NB4 (cell line): ENCODE measurements at regions not wholly inside any gene's neighbourhood (a gene's known extent, or its start where the extent isn't known, plus 50 kb on each side); places are given as distances from the start of the nearest gene placed in this dataset.
"Not testable (repeated sequence)": the region's sequence is repeated elsewhere in the genome, so short reads cannot be mapped to it uniquely, and the experiment has no call there.

Experiments used
- DNase-seq: peaks from one replicate; pipeline ENCODE4 v3.0.0; 2010; ENCODE audit warnings: low read depth
- H3K4me3 ChIP-seq: one replicate; pipeline ENCODE4 v1.5.1; 2011; ENCODE audit warnings: mild to moderate bottlenecking, low read depth, low read length, moderate library complexity
- MYC ChIP-seq: IDR thresholded peaks from 2 replicates; pipeline ENCODE4 v1.6.1; 2011; ENCODE audit warnings: low read depth, low read length
- POLR2A ChIP-seq: IDR thresholded peaks from 2 replicates; pipeline ENCODE4 v1.6.1; 2011; ENCODE audit warnings: mild to moderate bottlenecking; ENCODE audit not compliant: insufficient read length; ENCODE audit errors: extremely low read depth
- TF ChIP-seq, protein P1 (sequence below): IDR thresholded peaks from 2 replicates; pipeline ENCODE4 v1.6.1; 2011; ENCODE audit warnings: low read depth, low read length
- TF ChIP-seq, protein P2 (sequence below): IDR thresholded peaks from one replicate; pipeline ENCODE4 v1.5.1; 2012; ENCODE audit warnings: low read depth, low read length

DNA sequence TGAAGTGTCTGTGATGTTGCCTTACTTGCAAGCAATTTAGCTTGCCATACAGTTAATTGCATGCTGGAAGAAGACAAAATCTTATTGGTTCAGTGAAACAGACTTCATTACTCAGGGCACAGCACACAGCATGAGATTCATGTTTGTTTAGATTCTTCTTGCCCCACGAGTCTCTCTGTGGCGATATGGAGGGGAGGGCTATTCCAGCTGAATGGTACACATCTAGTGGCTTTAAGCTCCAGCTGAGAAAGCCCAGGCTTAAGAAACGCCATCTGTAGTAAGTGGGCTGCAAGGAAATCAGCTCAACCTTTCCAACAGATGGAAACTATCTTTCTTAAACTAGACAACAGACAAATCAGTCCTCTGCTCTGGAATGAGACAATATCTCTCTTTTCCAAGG, 1022.0 kb downstream of the NCAM2 start:
- no peak for TF ChIP-seq POLR2A
- TF ChIP-seq, protein P1, sequence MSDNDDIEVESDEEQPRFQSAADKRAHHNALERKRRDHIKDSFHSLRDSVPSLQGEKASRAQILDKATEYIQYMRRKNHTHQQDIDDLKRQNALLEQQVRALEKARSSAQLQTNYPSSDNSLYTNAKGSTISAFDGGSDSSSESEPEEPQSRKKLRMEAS = no peak
- TF ChIP-seq, protein P2, sequence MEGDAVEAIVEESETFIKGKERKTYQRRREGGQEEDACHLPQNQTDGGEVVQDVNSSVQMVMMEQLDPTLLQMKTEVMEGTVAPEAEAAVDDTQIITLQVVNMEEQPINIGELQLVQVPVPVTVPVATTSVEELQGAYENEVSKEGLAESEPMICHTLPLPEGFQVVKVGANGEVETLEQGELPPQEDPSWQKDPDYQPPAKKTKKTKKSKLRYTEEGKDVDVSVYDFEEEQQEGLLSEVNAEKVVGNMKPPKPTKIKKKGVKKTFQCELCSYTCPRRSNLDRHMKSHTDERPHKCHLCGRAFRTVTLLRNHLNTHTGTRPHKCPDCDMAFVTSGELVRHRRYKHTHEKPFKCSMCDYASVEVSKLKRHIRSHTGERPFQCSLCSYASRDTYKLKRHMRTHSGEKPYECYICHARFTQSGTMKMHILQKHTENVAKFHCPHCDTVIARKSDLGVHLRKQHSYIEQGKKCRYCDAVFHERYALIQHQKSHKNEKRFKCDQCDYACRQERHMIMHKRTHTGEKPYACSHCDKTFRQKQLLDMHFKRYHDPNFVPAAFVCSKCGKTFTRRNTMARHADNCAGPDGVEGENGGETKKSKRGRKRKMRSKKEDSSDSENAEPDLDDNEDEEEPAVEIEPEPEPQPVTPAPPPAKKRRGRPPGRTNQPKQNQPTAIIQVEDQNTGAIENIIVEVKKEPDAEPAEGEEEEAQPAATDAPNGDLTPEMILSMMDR = no peak
- no peak for TF ChIP-seq MYC
- H3K4me3 ChIP-seq = no peak overlapping the region
- no peak for DNase-seq

DNA sequence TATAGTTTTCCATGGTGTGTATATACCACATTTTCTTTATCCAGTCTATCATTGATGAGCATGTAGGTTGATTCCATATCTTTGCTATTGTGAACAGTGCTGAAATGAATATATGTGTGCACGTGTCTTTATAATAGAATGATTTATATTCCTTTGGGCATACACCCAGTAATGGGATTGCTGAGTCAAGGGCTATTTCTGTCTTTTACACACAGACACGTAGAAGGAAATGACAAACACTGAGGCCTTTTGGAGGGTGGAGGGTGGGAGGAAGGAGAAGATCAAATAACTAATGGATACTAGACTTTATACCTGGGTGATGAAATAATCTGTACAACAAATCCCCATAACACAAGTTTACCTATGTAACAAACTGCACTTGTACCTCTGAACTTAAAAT, 1025.7 kb downstream of the NCAM2 start:
- DNase-seq, H3K4me3 ChIP-seq: not testable (repeated sequence)

DNA sequence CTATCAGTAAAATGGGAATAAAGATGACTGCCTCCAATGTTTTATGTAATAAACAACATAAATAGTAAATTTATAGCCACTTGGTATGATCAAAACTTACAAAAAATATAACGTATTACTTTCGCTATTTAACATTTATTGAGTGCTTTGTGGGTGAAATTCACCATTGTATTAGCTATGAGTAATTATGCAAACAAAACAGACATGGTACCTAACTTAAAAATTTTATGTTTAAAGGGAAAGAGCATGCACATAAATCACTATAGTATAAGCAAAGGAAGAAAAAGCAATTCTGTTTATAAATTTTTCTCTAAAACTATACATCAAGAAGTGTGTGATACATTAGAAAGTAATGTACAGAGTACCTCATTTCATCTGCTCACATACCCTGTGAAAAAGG, 1046.2 kb downstream of the NCAM2 start:
- no peak for TF ChIP-seq MYC
- TF ChIP-seq, protein P2 = no peak
- TF ChIP-seq, protein P1 = no peak
- TF ChIP-seq POLR2A = no peak
- no peak overlapping the region for H3K4me3 ChIP-seq
- no peak for DNase-seq

DNA sequence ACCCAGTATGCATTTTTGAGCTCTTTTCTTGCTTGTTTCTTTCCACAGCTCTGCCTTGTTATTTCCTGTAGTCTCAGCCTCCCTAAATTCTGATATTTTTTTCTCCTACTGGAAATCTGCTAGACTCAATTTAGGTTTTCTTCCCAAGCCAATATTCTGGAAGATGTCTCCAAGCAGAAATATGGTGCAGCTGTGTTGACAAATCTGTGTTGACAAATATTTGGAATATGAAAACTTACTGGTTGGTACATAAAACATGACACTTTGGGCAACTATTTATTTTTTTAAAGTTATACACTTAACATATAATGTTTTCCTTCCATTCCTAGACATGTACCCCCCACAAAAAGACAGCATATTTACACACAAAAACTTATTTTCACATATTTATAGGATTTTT, 1048.4 kb downstream of the NCAM2 start:
- TF ChIP-seq MYC = no peak
- TF ChIP-seq, protein P1 = no peak
- TF ChIP-seq, protein P2 = no peak
- no peak for TF ChIP-seq POLR2A
- H3K4me3 ChIP-seq = no peak overlapping the region
- no peak for DNase-seq

DNA sequence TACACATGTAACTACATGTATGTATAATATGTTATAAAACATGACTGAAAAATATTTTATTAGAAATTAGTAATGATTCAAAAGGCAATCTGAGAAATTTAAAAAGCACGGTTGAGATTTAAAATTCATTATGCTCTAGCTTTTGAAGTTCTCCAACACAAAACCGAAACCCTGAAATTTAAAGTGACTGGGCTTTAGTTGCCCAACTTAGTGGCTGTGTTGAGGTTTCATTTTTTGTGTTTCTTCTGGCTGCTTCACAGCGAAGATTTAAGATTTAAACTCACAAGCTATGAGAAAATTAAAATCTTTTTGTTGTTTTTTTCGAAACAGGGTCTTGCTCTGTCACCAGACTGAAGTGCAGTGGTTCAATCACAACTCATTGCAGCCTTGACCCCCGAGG, 1058.7 kb downstream of the NCAM2 start:
- TF ChIP-seq POLR2A (no peak), MYC (no peak)
- TF ChIP-seq, protein P1 = no peak
- TF ChIP-seq, protein P2 = no peak
- H3K4me3 ChIP-seq = no peak overlapping the region
- DNase-seq = no peak

DNA sequence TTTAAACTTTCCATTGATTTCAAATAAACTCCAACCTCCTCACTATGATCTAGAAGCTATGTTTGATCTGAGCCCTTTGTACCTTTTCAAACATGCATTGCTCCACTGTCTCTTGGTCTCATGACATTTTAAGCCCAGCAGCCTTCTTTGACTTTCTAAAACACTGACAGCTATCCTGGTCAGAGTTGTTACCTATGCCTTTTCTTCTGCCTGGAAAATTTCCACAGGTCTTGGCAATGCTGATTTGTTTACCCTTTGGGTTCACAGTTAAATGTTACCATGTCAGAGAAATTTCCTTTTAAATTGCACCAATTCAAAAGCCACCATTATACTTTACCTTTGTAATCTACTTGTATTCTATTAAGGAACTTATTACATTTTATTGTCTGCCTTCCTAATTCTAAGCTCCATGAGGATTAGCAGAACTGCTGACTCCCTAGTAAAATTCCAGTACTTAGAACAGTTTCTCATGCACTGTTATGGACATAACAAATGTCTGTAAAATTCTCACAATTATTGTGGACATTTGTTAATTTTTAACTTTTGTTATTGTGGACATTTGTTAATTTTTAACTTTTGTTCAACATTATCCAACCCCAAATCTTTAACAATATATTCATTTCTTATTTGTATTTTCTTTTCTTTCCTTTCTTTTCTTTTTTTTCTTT, 1064.4 kb downstream of the NCAM2 start:
- no peak for TF ChIP-seq POLR2A
- no peak for TF ChIP-seq MYC
- TF ChIP-seq, protein P1 = no peak
- TF ChIP-seq, protein P2 = no peak
- no peak for DNase-seq
- no peak overlapping the region for H3K4me3 ChIP-seq
